Heart left ventricle (tissue), 13 donors: ENCODE measurements at regions not wholly inside any gene's neighbourhood (a gene's known extent, or its start where the extent isn't known, plus 50 kb on each side); places are given as distances from the start of the nearest gene placed in this dataset.
"Not testable (repeated sequence)": the region's sequence is repeated elsewhere in the genome, so short reads cannot be mapped to it uniquely, and the experiment has no call there.

ENCODE experiments used
- POLR2A ChIP-seq, 2 donors: fragments of 450-650 bp; IDR thresholded peaks; one replicate each; pipeline ENCODE4 v1.6.1; 2017; ENCODE audit warnings: antibody characterized with exemption in 2 of 2, mild to moderate bottlenecking in 2 of 2, moderate library complexity in 2 of 2
- TF ChIP-seq, protein P1 (sequence below), 12 donors: fragments of 200-600 bp; sonication (generic) in 4 of 12; IDR thresholded peaks; one replicate each; pipeline versions ENCODE4 v1.5.0 to v1.8.0; 2018 to 2022; ENCODE audit warnings: antibody characterized with exemption in 12 of 12, mild to moderate bottlenecking in 5 of 12
- donor health status: ischemic (EF 13 %, LVEDD 7.1; RV severe dilation, severe dysfunction).
- donor health status: DM: no; HTN: yes; CAD: no.
- donor health status: DM: no; HTN: no; CAD: no.
- donor health status: ischemic (EF 25% LVEDD 6.9; RV normal size, moderate dysfunction).
- donor health status: ischemic (EF 25% LVEDD 5.7; RV mildly dilated, moderate dysfunction).
- donor health status: ischemic (EF 35%, LVEDD 5.7; RV mildly dilated, moderate dysfunction).
- donor health status: nonischemic (EF 11% LVEDD 7.7; RV severe dilation, severe dysfunction).
- donor health status: DM: yes; HTN: yes; CAD: no.
- donor health status: PGD.
- donor health status: ischemic (EF 29% LVEDD 5.4; RV normal size, mild dysfunction).
- donor health status: nonischemic (EF 23%, LVEDD 6.1; RV moderate dilation, normal function).

DNA sequence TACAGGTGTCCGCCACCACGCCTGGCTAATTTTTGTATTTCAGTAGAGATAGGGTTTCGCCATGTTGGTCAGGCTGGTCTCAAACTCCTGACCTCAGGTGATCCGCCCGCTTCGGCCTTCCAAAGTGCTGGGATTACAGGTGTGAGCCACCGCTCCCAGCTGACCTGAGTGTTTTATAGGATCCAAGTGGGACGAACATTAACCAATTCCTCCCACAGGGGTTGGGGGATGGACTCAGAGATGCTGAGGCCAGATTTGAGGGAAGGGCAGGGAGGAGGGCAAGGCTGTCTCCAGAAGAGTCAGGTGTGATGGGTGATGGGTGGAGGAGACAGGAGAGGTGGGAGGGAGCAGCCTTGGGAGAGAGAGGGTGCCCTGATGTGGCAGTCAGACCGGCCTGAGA lies 65.0 kb upstream of the SMAD6 start:
- TF ChIP-seq, protein P1, sequence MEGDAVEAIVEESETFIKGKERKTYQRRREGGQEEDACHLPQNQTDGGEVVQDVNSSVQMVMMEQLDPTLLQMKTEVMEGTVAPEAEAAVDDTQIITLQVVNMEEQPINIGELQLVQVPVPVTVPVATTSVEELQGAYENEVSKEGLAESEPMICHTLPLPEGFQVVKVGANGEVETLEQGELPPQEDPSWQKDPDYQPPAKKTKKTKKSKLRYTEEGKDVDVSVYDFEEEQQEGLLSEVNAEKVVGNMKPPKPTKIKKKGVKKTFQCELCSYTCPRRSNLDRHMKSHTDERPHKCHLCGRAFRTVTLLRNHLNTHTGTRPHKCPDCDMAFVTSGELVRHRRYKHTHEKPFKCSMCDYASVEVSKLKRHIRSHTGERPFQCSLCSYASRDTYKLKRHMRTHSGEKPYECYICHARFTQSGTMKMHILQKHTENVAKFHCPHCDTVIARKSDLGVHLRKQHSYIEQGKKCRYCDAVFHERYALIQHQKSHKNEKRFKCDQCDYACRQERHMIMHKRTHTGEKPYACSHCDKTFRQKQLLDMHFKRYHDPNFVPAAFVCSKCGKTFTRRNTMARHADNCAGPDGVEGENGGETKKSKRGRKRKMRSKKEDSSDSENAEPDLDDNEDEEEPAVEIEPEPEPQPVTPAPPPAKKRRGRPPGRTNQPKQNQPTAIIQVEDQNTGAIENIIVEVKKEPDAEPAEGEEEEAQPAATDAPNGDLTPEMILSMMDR (IDR thresholded peaks at IDR 0.05), result not testable (repeated sequence)
- TF ChIP-seq POLR2A (IDR thresholded peaks at IDR 0.05), result not testable (repeated sequence)
